Right renal pelvis (tissue), 4 donors: ENCODE measurements at regions not wholly inside any gene's neighbourhood (a gene's known extent, or its start where the extent isn't known, plus 50 kb on each side); places are given as distances from the start of the nearest gene placed in this dataset.
"Not testable (repeated sequence)": the region's sequence is repeated elsewhere in the genome, so short reads cannot be mapped to it uniquely, and the experiment has no call there.

Source experiments
- DNase-seq, 4 donors: peaks; one replicate each; pipeline ENCODE4 v3.0.0-alpha.2; 2013; ENCODE audit warnings: low read depth in 4 of 4, low spot score in 3 of 4, missing footprints in 1 of 4

DNA sequence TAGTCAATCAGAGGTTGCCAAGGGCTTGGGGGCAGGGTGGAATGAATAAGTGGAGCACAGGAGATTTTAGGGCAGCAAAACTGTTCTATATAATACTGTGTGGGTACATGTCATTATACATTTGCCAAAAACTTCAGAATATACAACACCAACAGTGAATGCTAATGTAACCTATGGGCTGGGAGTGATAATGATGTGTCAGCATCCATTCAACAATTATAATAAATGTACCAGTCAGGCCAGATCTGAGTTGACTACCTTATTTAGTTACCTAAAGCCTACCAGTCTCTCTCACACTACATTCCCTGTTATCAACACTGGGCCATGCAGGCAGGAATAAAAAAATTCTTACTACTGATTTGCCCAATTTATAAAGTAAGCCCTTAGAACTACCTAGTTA lies 884.5 kb downstream of the TLE1 start:
- DNase-seq: no peak

DNA sequence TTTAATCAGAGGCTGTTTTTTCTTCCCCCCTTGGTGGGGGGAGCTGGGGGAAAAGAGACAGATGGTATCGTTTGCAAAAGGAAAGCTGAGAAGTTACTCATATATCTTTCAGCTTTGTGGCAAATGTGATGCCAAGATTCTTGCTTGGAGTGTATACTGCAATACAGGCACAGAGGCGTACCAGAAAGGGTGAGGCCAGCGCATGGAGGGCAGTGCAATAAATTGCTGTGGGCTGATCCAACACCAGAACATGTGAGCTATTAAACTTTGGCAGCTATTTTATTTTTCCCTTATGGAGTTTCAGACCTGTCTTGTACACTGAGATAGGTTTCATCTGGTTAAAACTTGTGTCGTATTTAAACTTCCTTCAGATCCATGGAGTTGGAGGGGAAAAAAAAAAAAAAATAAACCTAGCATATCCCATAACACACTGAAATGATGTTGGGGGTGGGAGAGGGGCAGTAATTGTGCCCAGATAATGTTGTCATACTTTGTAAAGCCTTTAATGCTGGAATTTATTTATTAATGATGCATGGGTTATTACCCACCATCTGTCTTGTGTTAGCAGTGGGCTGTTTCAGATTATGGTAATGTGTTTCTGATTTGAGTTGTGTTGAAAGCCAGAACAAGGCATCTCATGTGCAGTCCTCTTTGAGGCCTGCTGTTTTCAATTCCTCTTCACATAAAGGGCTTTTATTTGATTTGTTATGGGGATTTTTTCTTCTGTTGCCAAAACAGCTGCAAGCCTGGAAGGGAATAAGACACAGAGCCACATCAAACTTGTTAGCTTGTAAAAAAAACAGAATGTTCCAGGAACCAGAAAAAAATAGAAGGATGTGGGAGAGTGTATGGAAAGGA lies 891.3 kb downstream of the TLE1 start:
- DNase-seq: peak; percentile 68 to 82 (median 72)

DNA sequence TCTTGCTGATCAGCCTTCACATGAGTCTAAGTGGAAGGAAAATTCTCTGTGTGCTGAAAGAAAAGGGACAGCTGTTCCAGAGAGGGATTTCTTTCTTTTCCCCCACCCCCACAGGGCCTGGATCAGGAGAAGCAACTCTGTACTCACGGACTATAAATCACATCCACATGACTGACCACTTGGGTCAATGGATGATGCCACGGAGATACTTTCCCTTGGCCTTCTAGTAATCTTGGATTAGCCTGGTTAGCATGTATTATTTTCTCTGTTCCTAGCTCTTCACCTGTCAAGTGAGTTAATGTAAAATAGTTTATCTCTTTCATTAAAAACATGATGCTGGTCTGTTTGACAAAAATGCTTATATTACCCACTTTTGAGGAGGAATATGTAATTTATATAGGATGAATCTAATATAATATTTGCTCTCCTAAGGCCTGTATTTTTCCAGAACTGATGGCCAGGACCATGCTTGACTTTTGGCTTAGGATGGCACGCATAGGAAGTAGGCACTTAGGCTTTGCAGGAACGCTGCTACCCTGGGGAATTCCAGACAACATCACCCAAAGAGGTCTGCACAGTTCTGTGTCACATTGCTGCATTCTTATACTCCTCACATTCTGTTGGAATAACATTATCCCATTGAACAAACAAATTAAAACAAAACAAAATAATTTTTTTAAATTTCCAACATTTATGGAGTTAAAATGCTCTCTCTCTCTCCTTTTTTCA lies 892.1 kb downstream of the TLE1 start:
- DNase-seq: peak; percentile 28 to 64 (median 37)

DNA sequence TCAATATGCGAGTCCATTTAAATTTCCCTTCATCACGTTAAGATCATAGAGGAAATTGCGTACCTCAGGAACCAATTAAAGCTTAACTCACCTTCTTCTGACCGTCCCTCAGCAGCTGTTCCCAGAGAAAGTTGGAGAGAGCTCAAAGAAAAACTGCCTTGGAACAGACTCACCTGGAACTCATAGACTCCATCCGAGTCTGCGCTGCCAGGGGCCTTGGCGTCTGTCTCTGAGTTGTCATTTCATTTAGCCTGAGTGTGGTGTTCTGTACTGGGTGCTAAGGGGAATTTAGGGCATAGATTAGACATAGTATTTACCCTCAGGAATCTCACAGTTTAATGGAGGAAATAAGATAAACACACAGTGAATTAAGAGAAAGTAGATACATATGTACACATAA lies 892.7 kb downstream of the TLE1 start:
- no peak for DNase-seq

DNA sequence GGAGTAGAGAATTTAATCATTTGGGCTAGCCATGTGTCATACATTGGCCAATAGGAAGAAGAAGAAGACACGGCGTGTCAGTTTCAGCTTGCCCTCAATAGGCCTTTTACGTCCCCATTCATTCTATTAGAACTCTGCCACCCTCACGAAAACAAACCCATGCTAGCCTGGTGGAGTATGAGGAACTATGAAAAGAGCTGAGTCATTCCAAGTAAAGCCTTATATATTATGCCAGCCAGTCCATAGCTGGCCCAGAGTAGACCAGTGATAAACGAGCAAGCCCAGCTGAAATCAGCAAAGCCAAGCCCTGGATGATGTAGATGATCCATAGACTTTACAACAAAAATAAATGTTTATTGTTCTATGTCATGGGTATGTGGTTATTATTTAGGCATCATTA lies 895.1 kb downstream of the TLE1 start:
- DNase-seq: no peak

DNA sequence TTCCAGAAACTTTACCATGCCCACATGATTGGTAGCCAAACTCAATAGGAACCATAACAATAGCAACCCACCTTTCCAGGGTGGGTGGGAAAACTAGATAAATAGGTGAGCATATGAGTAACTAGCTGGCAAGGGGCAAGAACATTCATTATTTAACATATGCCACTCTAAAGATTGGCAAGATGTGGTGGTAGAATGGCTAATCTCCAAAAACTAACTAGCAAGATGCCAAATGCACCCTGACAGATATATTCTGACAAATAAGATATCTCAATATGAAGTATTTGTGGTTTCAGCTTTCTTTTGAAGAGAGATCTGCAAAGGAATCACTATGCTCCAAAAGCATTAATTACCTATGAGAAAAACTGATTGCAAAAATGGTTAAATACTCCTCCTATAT lies 895.6 kb downstream of the TLE1 start:
- DNase-seq: no peak

DNA sequence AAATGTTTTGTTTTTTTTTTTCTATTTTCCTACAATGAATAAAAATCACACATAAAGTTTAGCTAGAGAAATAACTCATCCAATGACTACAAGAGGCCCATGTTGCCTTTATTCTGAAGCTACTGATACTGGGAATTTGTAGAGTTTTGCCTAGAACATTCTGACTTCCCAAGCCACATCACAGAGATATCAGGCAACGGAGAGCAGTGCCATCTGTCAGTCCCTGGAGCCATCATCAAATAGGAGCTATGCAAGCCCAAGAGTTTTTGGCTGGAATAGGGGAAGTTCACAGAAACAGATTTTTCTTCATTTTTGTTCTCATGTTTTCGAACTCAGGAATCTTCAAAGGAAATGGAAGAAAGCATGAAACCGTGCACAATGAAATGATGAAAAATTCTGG lies 896.6 kb downstream of the TLE1 start:
- no peak for DNase-seq

DNA sequence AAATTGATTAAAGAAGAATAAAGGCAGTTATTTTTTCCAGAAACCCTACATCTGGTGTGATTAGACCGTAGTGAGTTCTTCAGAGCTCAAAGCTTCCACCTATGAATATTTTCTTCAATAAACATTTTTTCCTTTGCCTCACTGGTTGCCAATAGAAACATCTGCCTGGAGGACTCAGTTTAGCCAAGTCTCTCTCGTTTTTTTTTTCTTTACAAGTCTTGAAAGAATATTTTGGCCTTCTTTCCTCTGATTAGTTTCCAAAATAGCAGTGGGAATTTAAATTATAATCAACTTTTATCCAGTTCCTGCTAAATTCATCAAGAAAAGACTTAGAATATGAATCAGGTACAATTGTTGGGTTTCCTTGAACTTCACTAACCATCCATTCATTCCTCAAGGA lies 897.5 kb downstream of the TLE1 start:
- DNase-seq: no peak

DNA sequence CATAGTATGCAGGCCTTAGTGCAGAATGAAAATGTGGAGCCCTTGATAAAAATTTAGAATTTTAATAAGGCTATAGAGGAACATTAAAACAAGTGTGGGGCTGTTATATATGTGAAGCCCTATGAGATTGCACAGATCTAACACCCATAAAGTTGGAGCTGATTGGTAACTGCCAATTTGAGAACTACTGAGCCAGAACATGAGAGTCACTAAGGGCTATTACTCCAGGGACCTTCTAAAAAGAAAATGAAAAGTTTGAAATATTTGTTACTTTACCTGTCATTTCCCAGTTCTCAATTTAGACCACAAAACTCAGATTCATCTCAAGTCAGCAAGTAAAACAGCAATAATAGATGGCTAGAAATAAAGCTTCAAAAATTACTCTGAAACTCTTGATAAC lies 898.6 kb downstream of the TLE1 start:
- DNase-seq: no peak

DNA sequence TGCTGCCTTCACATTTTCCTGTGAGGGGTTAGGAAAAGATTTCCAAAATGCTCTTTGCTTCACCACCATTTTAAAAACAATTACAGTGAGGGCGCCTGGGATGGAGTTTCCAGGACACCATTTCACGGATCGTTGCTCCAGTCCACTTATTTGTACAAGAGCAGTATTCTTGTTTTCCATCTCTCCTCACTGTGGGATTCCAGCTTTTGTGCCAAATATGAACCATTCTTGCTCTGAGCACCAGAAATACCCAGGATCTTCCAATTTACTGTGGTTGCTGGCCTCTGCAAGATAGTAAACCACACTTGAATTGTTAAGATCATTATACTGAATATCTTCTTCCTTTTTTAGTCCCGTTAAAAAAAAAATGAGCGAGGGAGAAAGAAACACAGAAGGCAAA lies 899.5 kb downstream of the TLE1 start:
- no peak for DNase-seq

DNA sequence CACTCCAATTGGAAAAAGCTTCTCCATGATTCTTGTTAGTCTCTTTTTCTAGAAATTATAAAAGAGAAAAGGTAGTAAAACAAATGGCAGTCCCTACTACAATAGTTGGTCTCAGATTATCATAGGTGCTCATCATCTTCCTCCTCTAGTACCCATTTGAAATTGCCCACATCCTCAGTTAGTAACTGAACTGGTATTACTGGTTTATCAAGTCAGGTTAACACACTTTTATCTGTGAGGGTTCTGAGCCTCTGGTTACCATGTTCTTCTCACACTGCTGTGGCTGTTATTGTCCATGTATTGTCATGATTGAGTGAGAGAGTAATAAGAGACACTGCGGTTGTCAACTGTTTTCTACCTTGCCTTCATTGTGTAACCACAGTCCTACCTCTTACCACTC lies 901.7 kb downstream of the TLE1 start:
- no peak for DNase-seq

DNA sequence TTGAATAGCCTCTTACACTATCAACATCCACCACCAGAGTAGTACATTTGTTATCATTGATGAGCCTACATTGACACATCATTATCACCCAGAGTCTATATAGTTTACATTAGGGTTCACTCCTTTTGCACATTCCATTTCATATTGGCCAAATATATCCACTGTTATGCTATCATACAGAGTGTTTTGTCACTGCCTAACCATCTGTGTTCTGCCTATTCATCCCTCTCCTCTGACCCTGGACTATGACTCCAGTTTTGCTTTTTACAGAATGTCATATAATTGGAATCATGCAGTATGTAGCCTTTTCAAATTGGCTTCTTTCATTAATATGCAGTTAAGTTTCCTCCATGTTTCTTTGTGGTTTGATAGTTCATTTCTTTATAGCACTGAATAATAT lies 904.7 kb downstream of the TLE1 start:
- no peak for DNase-seq

DNA sequence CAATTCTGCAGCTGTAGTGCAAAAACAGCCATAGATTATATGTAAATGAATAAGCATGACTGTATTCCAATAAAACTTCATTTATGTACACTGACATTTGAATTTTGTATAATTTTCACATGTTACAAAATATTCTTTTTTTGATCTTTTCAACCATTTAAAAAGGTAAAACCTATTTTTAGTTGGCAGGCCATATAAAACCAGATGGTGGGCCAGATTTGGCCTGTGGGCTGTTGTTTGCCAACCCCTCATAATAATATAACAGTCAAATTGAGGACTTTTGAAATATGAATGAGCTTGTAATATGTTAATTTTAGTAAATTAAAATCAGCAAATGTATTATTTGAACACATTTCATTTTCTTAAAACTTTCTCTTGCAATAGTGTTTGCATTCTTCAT lies 913.4 kb downstream of the TLE1 start:
- DNase-seq: no peak

DNA sequence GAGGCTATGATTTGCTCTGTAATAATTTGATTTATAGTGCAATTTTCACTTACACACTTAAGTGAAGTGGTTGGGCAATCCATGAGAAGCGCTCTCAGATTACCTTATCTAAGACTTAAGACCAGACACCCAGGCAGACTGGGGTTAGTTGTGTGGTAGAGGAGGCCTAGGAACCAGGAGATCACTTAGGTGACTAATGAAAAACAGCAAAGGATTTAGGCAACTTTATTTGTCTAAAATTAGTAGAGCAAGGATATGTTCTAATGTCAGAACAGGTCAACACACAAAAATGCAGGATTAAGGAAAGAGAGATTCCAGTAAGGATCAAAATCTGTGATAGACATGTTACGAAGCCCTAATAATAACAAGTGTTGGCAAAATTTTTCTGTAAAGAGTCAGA lies 913.8 kb downstream of the TLE1 start:
- no peak for DNase-seq

DNA sequence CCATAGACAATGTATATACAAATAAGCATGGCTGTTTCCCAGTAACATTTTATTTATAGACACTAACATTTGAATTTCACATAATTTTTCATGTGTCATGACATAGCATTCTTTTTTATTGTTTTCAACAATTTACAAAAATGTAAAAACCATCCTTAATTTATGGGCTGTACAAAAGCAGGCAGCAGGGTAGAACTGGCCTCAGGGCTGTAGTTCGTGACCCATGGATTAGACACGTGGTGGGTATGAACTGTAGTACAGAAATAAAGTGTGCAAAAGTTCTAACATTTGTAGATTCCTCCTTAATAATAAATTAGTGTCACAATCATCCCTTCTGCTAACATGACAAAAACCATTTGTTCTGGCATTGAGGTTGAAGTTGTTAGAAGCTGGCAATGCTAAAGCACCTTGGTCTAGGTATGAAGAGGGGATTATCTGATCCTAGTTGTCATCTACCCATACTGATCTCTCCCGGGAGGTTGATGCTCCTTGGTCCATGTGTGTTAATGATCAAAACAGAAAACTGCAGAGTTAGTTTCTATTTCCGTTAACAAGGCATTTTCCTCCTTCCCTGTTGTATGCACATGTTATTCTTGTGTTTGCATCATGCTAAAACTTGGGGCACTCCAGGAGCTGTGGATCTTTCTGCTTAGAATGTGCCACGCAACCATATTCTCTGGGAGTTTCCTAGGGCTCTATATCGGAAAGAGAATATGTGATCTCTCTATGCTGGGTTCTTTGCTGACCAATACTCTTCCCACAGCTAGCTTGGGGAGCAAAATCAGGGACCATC lies 917.6 kb downstream of the TLE1 start:
- no peak for DNase-seq

DNA sequence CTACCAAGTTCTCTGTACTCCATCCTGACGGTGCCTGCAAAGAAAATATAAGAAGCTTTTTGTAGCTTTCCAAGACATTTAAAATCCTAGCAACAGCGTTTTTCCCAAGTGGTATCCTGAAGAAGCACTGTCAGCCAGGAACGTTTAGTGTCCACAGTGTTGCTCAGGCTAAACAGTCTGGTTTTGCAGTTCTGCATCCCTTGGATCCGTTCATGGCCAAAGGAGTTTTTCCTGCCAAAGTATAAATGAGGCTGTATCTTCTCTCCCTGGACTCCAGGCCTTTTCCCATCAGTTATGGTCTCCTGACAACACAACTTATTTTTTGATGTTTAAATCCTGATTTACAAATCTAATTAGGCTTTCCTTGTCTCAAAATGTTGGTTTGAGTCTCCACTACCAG lies 925.8 kb downstream of the TLE1 start:
- no peak for DNase-seq

DNA sequence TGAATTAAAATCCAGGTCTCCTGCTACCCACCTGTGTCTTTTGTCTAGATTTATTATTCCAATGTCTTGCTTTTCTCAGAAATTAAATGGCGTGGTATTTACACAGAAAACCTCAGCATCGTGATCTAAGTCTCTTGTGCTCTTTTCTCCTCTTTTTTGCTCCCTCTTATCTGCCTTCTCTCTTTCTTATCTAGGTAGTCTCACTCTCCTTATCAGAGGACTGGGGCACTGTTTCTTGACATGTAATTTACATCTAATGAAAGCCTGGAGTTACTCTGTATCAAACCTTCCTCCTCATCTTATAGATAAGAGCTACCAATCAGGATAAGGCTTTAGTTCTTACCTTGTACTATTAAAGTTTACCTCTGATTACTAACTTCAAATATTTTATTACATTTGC lies 933.8 kb downstream of the TLE1 start:
- no peak for DNase-seq

DNA sequence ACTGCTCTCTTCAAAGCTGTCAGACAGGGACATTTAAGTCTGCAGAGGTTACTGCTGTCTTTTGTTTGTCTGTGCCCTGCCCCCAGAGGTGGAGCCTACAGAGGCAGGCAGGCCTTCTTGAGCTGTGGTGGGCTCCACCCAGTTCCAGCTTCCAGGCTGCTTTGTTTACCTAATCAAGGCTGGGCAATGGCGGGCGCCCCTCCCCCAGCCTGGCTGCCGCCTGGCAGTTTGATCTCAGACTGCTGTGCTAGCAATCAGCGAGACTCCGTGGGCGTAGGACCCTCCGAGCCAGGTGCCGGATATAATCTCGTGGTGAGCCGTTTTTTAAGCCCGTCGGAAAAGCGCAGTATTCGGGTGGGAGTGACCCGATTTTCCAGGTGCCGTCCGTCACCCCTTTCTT lies 942.3 kb downstream of the TLE1 start:
- not testable (repeated sequence) for DNase-seq

DNA sequence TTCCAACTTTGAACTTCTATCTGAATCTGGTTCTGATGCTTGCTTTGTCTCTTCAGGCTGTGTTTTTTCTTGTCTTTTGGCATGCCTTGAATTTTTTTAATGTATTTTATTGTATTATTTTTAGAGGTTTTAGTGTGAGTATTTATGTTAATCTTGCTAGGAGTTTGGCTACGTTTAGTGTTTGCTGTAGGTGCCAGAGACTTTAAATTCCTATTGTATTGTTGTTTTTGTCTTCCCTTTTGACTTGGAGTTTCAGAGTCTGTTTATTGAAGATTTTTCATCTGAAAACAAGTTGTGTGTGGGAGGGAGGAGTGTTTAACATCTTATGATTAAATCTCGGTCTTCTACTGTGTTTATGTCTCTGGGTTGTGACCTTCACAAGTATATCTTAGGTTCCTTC lies 956.8 kb downstream of the TLE1 start:
- peak in 1 of 4 donors; percentile 41 for DNase-seq

DNA sequence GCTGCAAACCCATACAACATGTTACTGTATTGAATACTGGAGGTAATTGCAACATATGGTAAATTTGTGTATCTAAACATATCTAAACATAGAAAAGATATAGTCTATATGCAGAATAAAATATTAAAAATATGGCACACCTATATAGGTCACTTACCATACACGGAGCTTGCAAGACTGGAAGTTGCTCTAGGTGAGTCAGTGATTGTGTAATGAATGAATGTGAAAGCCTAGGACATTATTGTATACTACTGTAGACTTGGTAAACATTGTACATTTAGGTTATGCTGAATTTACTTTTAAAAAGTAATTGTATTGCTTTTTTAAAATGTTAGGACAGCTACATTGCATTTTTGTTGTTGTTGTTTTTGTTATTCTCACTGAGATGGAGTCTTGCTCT lies 968.8 kb downstream of the TLE1 start:
- no peak for DNase-seq

DNA sequence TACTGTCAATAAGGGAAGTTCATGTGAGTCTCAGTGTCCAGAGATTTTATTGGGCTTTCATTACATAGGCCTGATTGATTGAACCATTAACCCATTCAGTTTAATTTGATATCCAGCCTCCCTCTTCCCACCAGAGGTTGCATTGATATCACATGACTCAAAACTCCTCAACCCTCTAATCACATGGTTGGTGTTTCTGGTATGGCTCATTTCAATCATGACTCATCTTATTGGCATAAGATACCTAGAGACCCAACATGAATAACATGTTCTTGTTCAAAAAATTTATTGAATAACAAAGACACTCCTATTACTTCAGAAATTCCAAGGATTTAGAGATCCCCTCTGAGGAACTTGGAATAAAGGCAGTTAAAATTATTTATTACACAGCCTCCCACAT lies 982.2 kb downstream of the TLE1 start:
- DNase-seq: no peak
